Esophagus muscularis mucosa (tissue), 4 donors: ENCODE measurements at regions not wholly inside any gene's neighbourhood (a gene's known extent, or its start where the extent isn't known, plus 50 kb on each side); places are given as distances from the start of the nearest gene placed in this dataset.

Source experiments
- CTCF ChIP-seq, 3 experiments: fragments of 200-600 bp in 2 of 3; fragments of 450-650 bp in 1 of 3; sonication (generic) in 2 of 3; IDR thresholded peaks; one replicate each; pipeline ENCODE4 v1.5.1; 2017 to 2019; ENCODE audit warnings: antibody characterized with exemption in 3 of 3, mild to moderate bottlenecking in 2 of 3, moderate library complexity in 1 of 3
- EP300 ChIP-seq: sonication (generic); formaldehyde crosslinking; IDR thresholded peaks from one replicate; pipeline ENCODE4 v1.6.1; 2017; ENCODE audit warnings: antibody characterized with exemption
- POLR2AphosphoS5 ChIP-seq, 2 donors: sonication (generic); formaldehyde crosslinking; IDR thresholded peaks; one replicate each; pipeline ENCODE4 v1.6.1; 2017; ENCODE audit warnings: antibody characterized with exemption in 2 of 2

GRCh38 chr1:168843401-168843800 is 114.4 kb upstream of the DPT start:
- TF ChIP-seq POLR2AphosphoS5 (IDR thresholded peaks at IDR 0.05) (no peak), CTCF (IDR thresholded peaks at IDR 0.05) (no peak), EP300 (no peak)
